GM23248 (cell line): ENCODE measurements at regions not wholly inside any gene's neighbourhood (a gene's known extent, or its start where the extent isn't known, plus 50 kb on each side); places are given as distances from the start of the nearest gene placed in this dataset.

Experiments used
- EZH2 ChIP-seq: fragments of 200-600 bp; sonication (generic); IDR thresholded peaks from 2 replicates; pipeline ENCODE4 v1.6.1; 2018; ENCODE audit warnings: antibody characterized with exemption, mild to moderate bottlenecking; ENCODE audit not compliant: insufficient read depth, poor library complexity, severe bottlenecking
- EZH2phosphoT487 ChIP-seq: fragments of 200-600 bp; sonication (generic); IDR thresholded peaks from 2 replicates; pipeline ENCODE4 v1.6.1; 2018; ENCODE audit warnings: antibody characterized with exemption, moderate library complexity, mild to moderate bottlenecking, low read depth; ENCODE audit not compliant: insufficient read depth

- TF ChIP-seq EZH2phosphoT487 (no peak), EZH2 (no peak)
Measured at GRCh38 chr4:132863619-132864018, 285.5 kb upstream of the PCDH10 start.
